HFFc6 (cell line): ENCODE measurements at regions not wholly inside any gene's neighbourhood (a gene's known extent, or its start where the extent isn't known, plus 50 kb on each side); places are given as distances from the start of the nearest gene placed in this dataset.

Source experiments
- DNase-seq: peaks from one replicate; pipeline ENCODE4 v3.0.0-alpha.2; 2018
- H3K27ac Mint-ChIP-seq: 2 replicates; pipeline ENCODE4 v1.8.0; 2020; ENCODE audit warnings: mild to moderate bottlenecking, mixed read lengths
- H3K27me3 Mint-ChIP-seq: 2 replicates; pipeline ENCODE4 v1.8.0; 2021; ENCODE audit warnings: mild to moderate bottlenecking, moderate library complexity, mixed read lengths; ENCODE audit not compliant: insufficient read depth
- H3K36me3 Mint-ChIP-seq: 2 replicates; pipeline ENCODE4 v1.8.0; 2021; ENCODE audit warnings: low read depth, mixed read lengths
- H3K4me1 Mint-ChIP-seq: 2 replicates; pipeline ENCODE4 v1.8.0; 2020; ENCODE audit warnings: low read depth, mixed read lengths
- H3K4me3 Mint-ChIP-seq: 2 replicates; pipeline ENCODE4 v1.8.0; 2020; ENCODE audit warnings: mild to moderate bottlenecking, moderate library complexity, mixed read lengths
- H3K9me3 Mint-ChIP-seq: 2 replicates; pipeline ENCODE4 v1.8.0; 2020; ENCODE audit warnings: mild to moderate bottlenecking, mixed read lengths
- CTCF ChIP-seq: fragments of 200-600 bp; sonication (generic); IDR thresholded peaks from 2 replicates; pipeline ENCODE4 v1.5.0; 2021; ENCODE audit warnings: antibody characterized with exemption, mild to moderate bottlenecking

GRCh38 chr1:163604896-163605295 lies 283.1 kb downstream of the NUF2 start:
- TF ChIP-seq CTCF = no peak
- H3K27me3 Mint-ChIP-seq = no peaks in the 10 kb centered on the region; the same call in none of the 2 replicates
- H3K4me1 Mint-ChIP-seq = no peaks in the 10 kb centered on the region
- DNase-seq = no peak
- no peak overlapping the region for H3K27ac Mint-ChIP-seq
- no peaks in the 10 kb centered on the region for H3K9me3 Mint-ChIP-seq
- no peaks in the 10 kb centered on the region for H3K36me3 Mint-ChIP-seq
- no peak overlapping the region for H3K4me3 Mint-ChIP-seq

- no peak for TF ChIP-seq CTCF
- Mint-ChIP-seq H3K4me3 (no peak overlapping the region), H3K27ac (no peak overlapping the region), H3K4me1 (no peaks in the 10 kb centered on the region), H3K27me3 (no peaks in the 10 kb centered on the region; the same call in 1 of the 2 replicates), H3K9me3 (no peaks in the 10 kb centered on the region), H3K36me3 (no peaks in the 10 kb centered on the region)
- no peak for DNase-seq
These were observed 287.2 kb downstream of the NUF2 start for GRCh38 chr1:163608979-163609378.

GRCh38 chr1:163609858-163610257 lies 288.1 kb downstream of the NUF2 start:
- no peaks in the 10 kb centered on the region for H3K9me3 Mint-ChIP-seq
- H3K27me3 Mint-ChIP-seq = no peaks in the 10 kb centered on the region; the same call in 1 of the 2 replicates
- no peaks in the 10 kb centered on the region for H3K36me3 Mint-ChIP-seq
- no peak overlapping the region for H3K27ac Mint-ChIP-seq
- TF ChIP-seq CTCF = no peak
- no peaks in the 10 kb centered on the region for H3K4me1 Mint-ChIP-seq
- no peak overlapping the region for H3K4me3 Mint-ChIP-seq
- no peak for DNase-seq

GRCh38 chr1:163610486-163610885 lies 288.7 kb downstream of the NUF2 start:
- Mint-ChIP-seq H3K4me1 (no peaks in the 10 kb centered on the region), H3K27ac (no peak overlapping the region), H3K36me3 (no peaks in the 10 kb centered on the region), H3K27me3 (no peaks in the 10 kb centered on the region; the same call in 1 of the 2 replicates), H3K4me3 (no peak overlapping the region), H3K9me3 (no peaks in the 10 kb centered on the region)
- no peak for TF ChIP-seq CTCF
- DNase-seq = no peak

GRCh38 chr1:163614361-163614760 lies 292.6 kb downstream of the NUF2 start:
- H3K36me3 Mint-ChIP-seq = no peaks in the 10 kb centered on the region
- no peaks in the 10 kb centered on the region for H3K9me3 Mint-ChIP-seq
- H3K27me3 Mint-ChIP-seq = peaks cover 2% of the 10 kb centered on the region
- DNase-seq = no peak
- TF ChIP-seq CTCF = no peak
- H3K4me1 Mint-ChIP-seq = no peaks in the 10 kb centered on the region
- no peak overlapping the region for H3K4me3 Mint-ChIP-seq
- no peak overlapping the region for H3K27ac Mint-ChIP-seq
